CD14-positive monocyte (primary cell): ENCODE measurements at regions not wholly inside any gene's neighbourhood (a gene's known extent, or its start where the extent isn't known, plus 50 kb on each side); places are given as distances from the start of the nearest gene placed in this dataset.

ENCODE experiments used
- DNase-seq, 3 donors: peaks; one replicate each; pipeline ENCODE4 v3.0.0-alpha.2; 2011 to 2022
- H2AFZ ChIP-seq: 2 replicates; pipeline ENCODE4 v1.6.0; 2012; ENCODE audit warnings: mild to moderate bottlenecking, low read depth, low read length, inconsistent platforms; ENCODE audit not compliant: insufficient read depth, poor library complexity, severe bottlenecking
- H3K27ac ChIP-seq, 2 donors: 1 replicate in 1 of 2; 2 replicates in 1 of 2; pipeline ENCODE4 v1.5.1; 2012 to 2013; ENCODE audit warnings: low read length in 2 of 2, control low read depth in 1 of 2, inconsistent platforms in 1 of 2, low read depth in 1 of 2, mild to moderate bottlenecking in 1 of 2
- H3K27me3 ChIP-seq, 2 donors: one replicate each; pipeline versions ENCODE4 v1.6.0 to v1.6.1; 2011 to 2013; ENCODE audit warnings: low read length in 2 of 2; ENCODE audit not compliant: control insufficient read depth in 2 of 2, insufficient read depth in 2 of 2
- H3K36me3 ChIP-seq, 2 donors: replicated peaks in 1 of 2; 1 replicate in 1 of 2; 2 replicates in 1 of 2; pipeline versions ENCODE4 v1.5.1 to v1.6.1; 2012 to 2013; ENCODE audit warnings: low read length in 2 of 2, control low read depth in 1 of 2, inconsistent platforms in 1 of 2, mild to moderate bottlenecking in 1 of 2; ENCODE audit not compliant: insufficient read depth in 2 of 2, control insufficient read depth in 1 of 2
- H3K4me1 ChIP-seq, 2 donors: 1 replicate in 1 of 2; 2 replicates in 1 of 2; pipeline versions ENCODE4 v1.5.1 to v1.6.1; 2012 to 2013; ENCODE audit warnings: low read length in 2 of 2, control low read depth in 1 of 2, inconsistent platforms in 1 of 2, mild to moderate bottlenecking in 1 of 2, moderate library complexity in 1 of 2; ENCODE audit not compliant: insufficient read depth in 2 of 2, control insufficient read depth in 1 of 2
- H3K4me2 ChIP-seq: replicated peaks from 2 replicates; pipeline ENCODE3; 2012; ENCODE audit warnings: low read length, moderate library complexity, mild to moderate bottlenecking; ENCODE audit not compliant: poor library complexity, severe bottlenecking; ENCODE audit errors: extremely low read depth
- H3K4me3 ChIP-seq, 3 experiments: fragments of 200-600 bp in 1 of 3; sonication (generic) in 1 of 3; replicated peaks in 1 of 3; 1 replicate in 2 of 3; 2 replicates in 1 of 3; pipeline ENCODE4 v1.5.1; 2011 to 2013; ENCODE audit warnings: low read length in 3 of 3, mild to moderate bottlenecking in 3 of 3, control low read depth in 2 of 3, low read depth in 2 of 3, inconsistent platforms in 1 of 3, moderate library complexity in 1 of 3
- H3K79me2 ChIP-seq: 2 replicates; pipeline ENCODE4 v1.6.0; 2012; ENCODE audit warnings: mild to moderate bottlenecking, control low read depth, inconsistent platforms, low read length, moderate library complexity; ENCODE audit not compliant: insufficient read depth
- H3K9ac ChIP-seq: 2 replicates; pipeline ENCODE4 v1.6.0; 2017; ENCODE audit warnings: low read length, mild to moderate bottlenecking; ENCODE audit not compliant: insufficient read depth, poor library complexity, severe bottlenecking
- H3K9me3 ChIP-seq, 2 donors: replicated peaks in 1 of 2; 1 replicate in 1 of 2; 2 replicates in 1 of 2; pipeline versions ENCODE4 v1.5.1 to v1.6.1; 2012 to 2013; ENCODE audit warnings: low read length in 2 of 2, control low read depth in 1 of 2; ENCODE audit not compliant: control insufficient read depth in 1 of 2, insufficient read depth in 1 of 2
- H4K20me1 ChIP-seq: 2 replicates; pipeline ENCODE4 v1.6.0; 2012; ENCODE audit warnings: mild to moderate bottlenecking, low read length, control low read depth, moderate library complexity; ENCODE audit not compliant: insufficient read depth
- H3K27ac Mint-ChIP-seq, 7 donors: one replicate each; pipeline ENCODE4 v1.8.0; 2020; ENCODE audit warnings: mild to moderate bottlenecking in 7 of 7, mixed read lengths in 7 of 7, moderate library complexity in 6 of 7, inconsistent platforms in 2 of 7
- H3K27me3 Mint-ChIP-seq, 3 donors: one replicate each; pipeline ENCODE4 v1.8.0; 2021 to 2022; ENCODE audit warnings: low read depth in 3 of 3, mild to moderate bottlenecking in 3 of 3, mixed read lengths in 3 of 3, moderate library complexity in 3 of 3, inconsistent platforms in 1 of 3
- H3K36me3 Mint-ChIP-seq, 2 donors: one replicate each; pipeline ENCODE4 v1.8.0; 2020; ENCODE audit warnings: mixed read lengths in 2 of 2, inconsistent platforms in 1 of 2, mild to moderate bottlenecking in 1 of 2
- H3K4me1 Mint-ChIP-seq: one replicate; pipeline ENCODE4 v1.8.0; 2020; ENCODE audit warnings: mild to moderate bottlenecking, mixed read lengths
- H3K4me3 Mint-ChIP-seq, 2 donors: one replicate each; pipeline ENCODE4 v1.8.0; 2020; ENCODE audit warnings: mild to moderate bottlenecking in 2 of 2, mixed read lengths in 2 of 2, moderate library complexity in 1 of 2
- H3K9me3 Mint-ChIP-seq, 7 donors: one replicate each; pipeline ENCODE4 v1.8.0; 2020 to 2022; ENCODE audit warnings: mixed read lengths in 7 of 7, mild to moderate bottlenecking in 6 of 7, moderate library complexity in 6 of 7, inconsistent platforms in 2 of 7
- CTCF ChIP-seq: fragments of 200-600 bp; IDR thresholded peaks from one replicate; pipeline ENCODE4 v1.8.0; 2022; ENCODE audit warnings: antibody characterized with exemption, mild to moderate bottlenecking
- WGBS: methylation state at CpG from one replicate; pipeline ENCODE4 v1.1.5; 2013; ENCODE audit warnings: missing lambda C conversion rate; ENCODE audit not compliant: insufficient coverage; 5-methylcytosine and 5-hydroxymethylcytosine counted together
- intact Hi-C, 2 donors: fragments of 100-400 bp; cut with micrococcal nuclease; formaldehyde crosslinking; loops; one replicate each; pipeline versions ENCODE4 v1.15.0 to v1.15.1; 2023

DNA sequence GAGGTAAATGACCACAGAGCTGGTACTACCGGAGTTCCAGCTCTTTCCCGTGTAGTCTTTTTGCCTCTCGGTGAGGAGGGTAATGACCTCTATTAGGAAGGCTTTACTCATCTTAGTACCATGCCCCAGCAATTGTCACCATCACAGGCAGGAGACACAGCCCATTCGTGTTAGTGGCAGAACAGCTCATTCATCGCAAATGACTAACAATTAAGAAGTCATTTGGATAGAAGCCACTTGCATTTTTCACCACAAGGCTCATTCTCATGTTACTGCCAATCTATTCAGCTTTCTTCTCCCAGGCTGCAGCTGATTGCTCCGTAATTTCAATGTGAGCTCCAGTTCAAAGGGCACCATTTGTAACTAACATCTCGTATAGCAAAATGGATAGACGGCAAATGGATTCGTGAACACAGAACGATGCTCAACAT, 718.8 kb upstream of the TMEM132C start:
- Histone ChIP-seq H3K9me3 (peaks cover 7 to 10% of the 10 kb centered on the region in 2 donors), H3K4me3 (no peak overlapping the region), H3K36me3 (no peaks in the 10 kb centered on the region), H3K27me3 (no peaks in the 10 kb centered on the region), H3K9ac (no peak overlapping the region), H4K20me1 (no peaks in the 10 kb centered on the region), H3K27ac (no peak overlapping the region), H3K79me2 (no peaks in the 10 kb centered on the region), H3K4me2 (no peak overlapping the region), H2AFZ (no peak overlapping the region), H3K4me1 (no peaks in the 10 kb centered on the region)
- Mint-ChIP-seq H3K4me1 (no peaks in the 10 kb centered on the region), H3K27ac (no peak overlapping the region), H3K4me3 (no peak overlapping the region), H3K36me3 (no peaks in the 10 kb centered on the region), H3K9me3 (peaks cover 4 to 19% (median 11%) of the 10 kb centered on the region in 7 donors), H3K27me3 (peaks cover 0 to 2% (median 1%) of the 10 kb centered on the region in 3 donors)
- TF ChIP-seq CTCF: no peak
- intact Hi-C loops: no loop called here
- no peak for DNase-seq
- WGBS: 64% methylated on average over 6 of the region's 10 CpGs

DNA sequence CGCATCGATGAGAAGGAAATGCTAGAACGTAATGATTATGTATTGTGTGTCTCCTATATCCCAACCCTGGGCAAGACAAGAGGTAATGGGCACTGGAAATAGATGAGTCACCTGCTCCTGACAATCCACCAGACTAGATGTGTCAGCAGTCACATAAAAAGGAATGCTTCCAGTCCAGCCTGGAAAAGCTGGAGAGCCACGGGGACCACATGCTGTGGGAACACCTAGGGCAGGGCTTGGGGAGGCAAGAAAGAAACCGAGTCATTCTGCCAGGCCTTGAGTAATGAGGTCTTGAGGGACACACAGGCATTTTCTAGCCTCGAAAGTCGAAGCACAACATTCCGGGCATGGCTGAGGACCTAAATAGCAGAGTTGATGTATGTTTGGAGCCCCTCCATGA, 716.7 kb upstream of the TMEM132C start:
- H3K27me3 ChIP-seq: no peaks in the 10 kb centered on the region
- H3K4me2 ChIP-seq: no peak overlapping the region
- WGBS: 69% methylated on average over 5 of the region's 8 CpGs
- peaks cover 11 to 12% of the 10 kb centered on the region in 2 donors for H3K9me3 ChIP-seq
- no peaks in the 10 kb centered on the region for H4K20me1 ChIP-seq
- H3K9ac ChIP-seq: no peak overlapping the region
- DNase-seq: no peak
- Mint-ChIP-seq H3K4me1 (no peaks in the 10 kb centered on the region), H3K4me3 (no peak overlapping the region), H3K9me3 (peaks cover 2 to 29% (median 10%) of the 10 kb centered on the region in 7 donors), H3K27me3 (peaks cover 0 to 2% (median 1%) of the 10 kb centered on the region in 3 donors), H3K27ac (no peak overlapping the region), H3K36me3 (no peaks in the 10 kb centered on the region)
- no peak overlapping the region for H3K27ac ChIP-seq
- H3K4me3 ChIP-seq: no peak overlapping the region
- H3K79me2 ChIP-seq: no peaks in the 10 kb centered on the region
- H2AFZ ChIP-seq: no peak overlapping the region
- H3K36me3 ChIP-seq: no peaks in the 10 kb centered on the region
- TF ChIP-seq CTCF: no peak
- no peaks in the 10 kb centered on the region for H3K4me1 ChIP-seq
- intact Hi-C loops: no loop called here
